WERI-Rb-1 (cell line): ENCODE measurements at regions not wholly inside any gene's neighbourhood (a gene's known extent, or its start where the extent isn't known, plus 50 kb on each side); places are given as distances from the start of the nearest gene placed in this dataset.

Source experiments
- DNase-seq: peaks from one replicate; pipeline ENCODE4 v3.0.0-alpha.2; 2020
- H3K27ac ChIP-seq: fragments of 250-450 bp; sonication (Bioruptor Pico); 2 replicates; pipeline ENCODE4 v1.5.1; 2020; ENCODE audit warnings: mild to moderate bottlenecking, moderate library complexity
- H3K27me3 ChIP-seq: fragments of 250-450 bp; sonication (Bioruptor Pico); 2 replicates; pipeline ENCODE4 v1.5.1; 2021; ENCODE audit warnings: mild to moderate bottlenecking, low read depth, moderate library complexity; ENCODE audit not compliant: insufficient read depth, severe bottlenecking
- H3K36me3 ChIP-seq: fragments of 250-450 bp; sonication (Bioruptor Pico); 2 replicates; pipeline ENCODE4 v1.5.1; 2020; ENCODE audit warnings: mild to moderate bottlenecking, moderate library complexity
- H3K4me3 ChIP-seq: 2 replicates; pipeline ENCODE4 v1.5.1; 2011; ENCODE audit warnings: low read depth, mild to moderate bottlenecking, control low read depth, low read length
- H3K9me3 ChIP-seq: fragments of 250-450 bp; sonication (Bioruptor Pico); 2 replicates; pipeline ENCODE4 v1.5.1; 2021; ENCODE audit warnings: mild to moderate bottlenecking, moderate library complexity; ENCODE audit not compliant: severe bottlenecking
- TF ChIP-seq, protein P1 (sequence below): IDR thresholded peaks from 2 replicates; pipeline ENCODE4 v1.5.1; 2011; ENCODE audit warnings: low read depth, mild to moderate bottlenecking, control low read depth, inconsistent platforms, low read length

DNA sequence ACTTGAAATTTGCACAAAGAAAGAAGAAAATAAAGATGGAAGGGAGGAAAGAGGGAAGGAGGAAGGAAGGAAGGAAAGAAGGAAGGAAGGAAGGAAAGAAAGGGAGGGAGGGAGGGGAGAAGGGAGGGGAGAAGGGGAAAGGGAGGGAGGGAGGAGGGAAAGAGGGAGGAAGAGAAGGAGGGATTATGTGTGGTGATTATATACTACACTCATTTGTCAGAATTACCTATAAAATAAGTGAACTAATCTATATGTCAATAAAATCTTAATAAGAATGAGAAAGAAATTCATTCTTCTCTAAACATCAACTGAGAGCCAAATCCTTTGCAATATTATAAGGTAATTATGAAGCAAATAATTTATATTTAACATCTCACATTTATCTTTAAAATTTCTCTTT, 77.9 kb upstream of the TFAP2D start:
- Histone ChIP-seq H3K36me3 (no peaks in the 10 kb centered on the region), H3K4me3 (no peak overlapping the region), H3K27me3 (no peaks in the 10 kb centered on the region), H3K9me3 (no peaks in the 10 kb centered on the region), H3K27ac (no peak overlapping the region)
- TF ChIP-seq, protein P1, sequence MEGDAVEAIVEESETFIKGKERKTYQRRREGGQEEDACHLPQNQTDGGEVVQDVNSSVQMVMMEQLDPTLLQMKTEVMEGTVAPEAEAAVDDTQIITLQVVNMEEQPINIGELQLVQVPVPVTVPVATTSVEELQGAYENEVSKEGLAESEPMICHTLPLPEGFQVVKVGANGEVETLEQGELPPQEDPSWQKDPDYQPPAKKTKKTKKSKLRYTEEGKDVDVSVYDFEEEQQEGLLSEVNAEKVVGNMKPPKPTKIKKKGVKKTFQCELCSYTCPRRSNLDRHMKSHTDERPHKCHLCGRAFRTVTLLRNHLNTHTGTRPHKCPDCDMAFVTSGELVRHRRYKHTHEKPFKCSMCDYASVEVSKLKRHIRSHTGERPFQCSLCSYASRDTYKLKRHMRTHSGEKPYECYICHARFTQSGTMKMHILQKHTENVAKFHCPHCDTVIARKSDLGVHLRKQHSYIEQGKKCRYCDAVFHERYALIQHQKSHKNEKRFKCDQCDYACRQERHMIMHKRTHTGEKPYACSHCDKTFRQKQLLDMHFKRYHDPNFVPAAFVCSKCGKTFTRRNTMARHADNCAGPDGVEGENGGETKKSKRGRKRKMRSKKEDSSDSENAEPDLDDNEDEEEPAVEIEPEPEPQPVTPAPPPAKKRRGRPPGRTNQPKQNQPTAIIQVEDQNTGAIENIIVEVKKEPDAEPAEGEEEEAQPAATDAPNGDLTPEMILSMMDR = no peak
- no peak for DNase-seq

DNA sequence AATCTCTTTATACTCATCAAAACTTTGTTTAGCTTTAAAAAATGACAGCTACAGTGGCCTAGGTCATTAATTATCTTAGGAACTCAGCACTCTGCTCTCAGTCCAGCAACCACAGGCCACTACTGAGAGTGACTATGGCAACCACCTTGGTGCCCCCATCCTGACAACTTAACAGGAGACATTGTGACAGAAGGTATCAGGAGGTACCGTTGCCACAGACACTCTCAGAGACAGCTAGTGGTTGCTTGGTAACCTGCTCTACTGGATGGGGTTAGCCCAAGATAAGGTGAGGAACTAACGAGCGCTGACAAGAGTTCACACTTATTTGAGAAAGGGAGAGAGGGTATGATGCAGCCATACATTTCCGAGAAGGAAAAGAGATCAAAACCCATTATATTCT, 76.1 kb upstream of the TFAP2D start:
- H3K27me3 ChIP-seq = peaks cover 2% of the 10 kb centered on the region
- DNase-seq = no peak
- no peak overlapping the region for H3K27ac ChIP-seq
- H3K9me3 ChIP-seq = no peaks in the 10 kb centered on the region
- no peaks in the 10 kb centered on the region for H3K36me3 ChIP-seq
- TF ChIP-seq, protein P1 = no peak
- H3K4me3 ChIP-seq = no peak overlapping the region

DNA sequence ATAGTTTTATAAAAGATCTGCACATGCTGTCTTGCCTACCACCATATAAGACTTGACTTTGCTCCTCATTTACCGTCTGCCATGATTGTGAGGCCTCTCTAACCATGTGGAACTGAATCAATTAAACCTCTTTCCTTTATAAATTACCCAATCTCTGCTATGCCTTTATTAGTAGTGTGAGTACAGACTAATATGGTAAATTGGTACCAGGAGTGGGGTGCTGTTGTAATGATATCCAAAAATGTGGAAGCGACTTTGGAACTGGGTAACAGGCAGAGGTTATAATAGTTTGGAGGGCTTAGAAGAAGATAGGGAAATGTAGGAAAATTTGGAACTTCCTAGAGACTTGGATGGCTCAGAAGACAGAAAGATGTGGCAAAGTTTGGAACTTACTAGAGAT, 64.2 kb upstream of the TFAP2D start:
- DNase-seq = no peak
- TF ChIP-seq, protein P1 = no peak
- Histone ChIP-seq H3K4me3 (no peak overlapping the region), H3K9me3 (peaks cover 12% of the 10 kb centered on the region), H3K27ac (no peak overlapping the region), H3K27me3 (peaks cover 10% of the 10 kb centered on the region), H3K36me3 (no peaks in the 10 kb centered on the region)

DNA sequence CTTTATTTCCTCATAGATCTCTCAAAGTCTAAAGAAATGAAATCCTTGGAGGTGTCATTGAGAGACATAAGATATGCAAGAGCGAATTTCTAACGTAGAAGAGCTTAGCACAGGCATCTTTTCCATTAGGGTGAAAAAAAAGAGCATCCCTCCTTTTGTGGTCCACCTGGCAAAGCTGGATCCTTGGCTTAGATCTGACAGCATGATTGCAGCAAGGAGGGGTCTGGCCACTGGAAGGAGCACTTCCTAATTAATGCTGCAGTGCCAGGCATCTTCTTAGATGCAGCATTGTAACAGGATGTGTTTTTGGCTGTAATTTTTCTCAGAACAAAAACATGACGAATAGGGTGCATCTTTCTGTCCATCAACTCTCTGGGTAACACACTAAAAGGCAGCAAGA, 60.1 kb upstream of the TFAP2D start:
- peaks cover 12% of the 10 kb centered on the region for H3K9me3 ChIP-seq
- no peaks in the 10 kb centered on the region for H3K36me3 ChIP-seq
- H3K27me3 ChIP-seq = peaks cover 21% of the 10 kb centered on the region
- DNase-seq = no peak
- TF ChIP-seq, protein P1 = peak; percentile 24; the same call in 1 of the 2 replicates
- H3K27ac ChIP-seq = no peak overlapping the region
- no peak overlapping the region for H3K4me3 ChIP-seq

DNA sequence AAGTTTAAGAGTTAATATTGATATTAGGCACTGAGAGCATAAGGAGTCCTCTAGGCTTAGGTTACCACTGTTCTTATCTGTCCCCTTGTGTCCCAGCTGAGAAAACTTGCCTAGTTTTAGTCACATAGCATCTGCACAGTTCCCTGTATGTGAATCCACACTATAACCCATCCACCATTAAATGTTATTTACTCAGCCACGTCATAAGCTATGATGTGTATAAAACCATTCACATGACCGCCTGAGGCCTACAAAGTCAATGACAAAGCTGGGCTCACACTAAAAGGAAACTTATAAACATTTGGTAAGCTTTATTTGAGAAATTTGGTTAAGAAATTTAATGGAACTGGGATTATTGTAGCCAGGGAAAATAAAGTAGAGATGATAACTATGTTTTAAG, 59.2 kb upstream of the TFAP2D start:
- peaks cover 22% of the 10 kb centered on the region for H3K27me3 ChIP-seq
- TF ChIP-seq, protein P1 = no peak
- no peak overlapping the region for H3K4me3 ChIP-seq
- DNase-seq = no peak
- no peaks in the 10 kb centered on the region for H3K36me3 ChIP-seq
- peaks cover 9% of the 10 kb centered on the region for H3K9me3 ChIP-seq
- no peak overlapping the region for H3K27ac ChIP-seq

DNA sequence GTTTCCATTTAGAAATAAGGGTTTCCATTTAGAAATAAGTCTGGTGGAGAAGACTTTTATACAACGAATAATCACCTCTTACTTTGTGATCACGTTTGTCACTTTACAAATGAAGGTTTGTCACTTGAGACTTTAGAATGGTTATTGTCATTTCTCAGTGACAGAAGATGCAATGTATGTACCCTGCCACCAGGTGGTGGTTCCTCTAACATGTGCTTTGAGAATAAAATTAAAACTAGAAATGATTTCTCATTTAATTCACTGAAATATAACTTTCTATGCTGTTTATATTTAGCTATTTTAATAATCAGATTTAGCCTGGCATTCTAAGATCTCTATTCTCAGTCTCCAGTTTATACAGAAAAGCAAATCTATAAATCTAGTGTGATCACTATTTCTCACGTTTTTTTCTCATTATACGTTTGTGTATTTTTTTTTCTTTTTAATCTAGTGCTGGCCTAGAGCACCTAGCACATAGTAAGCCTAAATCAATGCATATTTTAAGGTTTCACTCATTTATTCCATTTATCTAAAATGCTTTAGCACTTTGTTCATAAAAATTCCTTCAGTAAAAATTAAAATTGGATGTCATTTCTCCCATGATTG, 57.4 kb upstream of the TFAP2D start:
- TF ChIP-seq, protein P1 = peak; percentile 64
- H3K36me3 ChIP-seq = no peaks in the 10 kb centered on the region
- no peaks in the 10 kb centered on the region for H3K9me3 ChIP-seq
- peak; percentile 28 for DNase-seq
- H3K4me3 ChIP-seq = no peak overlapping the region
- H3K27me3 ChIP-seq = peaks cover 22% of the 10 kb centered on the region
- no peak overlapping the region for H3K27ac ChIP-seq
